SK-N-MC (cell line): ENCODE measurements at regions not wholly inside any gene's neighbourhood (a gene's known extent, or its start where the extent isn't known, plus 50 kb on each side); places are given as distances from the start of the nearest gene placed in this dataset.

Source experiments
- DNase-seq: peaks from one replicate; pipeline ENCODE4 v3.0.0-alpha.2; 2011; ENCODE audit warnings: low read depth, low spot score
- H3K27ac ChIP-seq: fragments of 200-600 bp; sonication (generic); 2 replicates; pipeline ENCODE4 v1.5.1; 2016; ENCODE audit warnings: mixed run types
- H3K36me3 ChIP-seq: fragments of 200-600 bp; sonication (generic); 2 replicates; pipeline ENCODE4 v1.6.1; 2017; ENCODE audit warnings: antibody characterized with exemption, low read length, mixed read lengths; ENCODE audit not compliant: insufficient read depth
- H3K4me3 ChIP-seq: fragments of 200-600 bp; sonication (generic); 2 replicates; pipeline ENCODE4 v1.5.1; 2016
- H3K9ac ChIP-seq: fragments of 200-600 bp; sonication (generic); 2 replicates; pipeline ENCODE4 v1.8.0; 2017; ENCODE audit warnings: mixed run types, mixed read lengths; ENCODE audit not compliant: insufficient read length
- H3K9me3 ChIP-seq: fragments of 200-600 bp; sonication (generic); 2 replicates; pipeline ENCODE4 v1.6.1; 2017; ENCODE audit warnings: low read depth, mild to moderate bottlenecking, antibody characterized with exemption, low read length, moderate library complexity, mixed read lengths
- EZH2 ChIP-seq: fragments of 200-600 bp; sonication (generic); IDR thresholded peaks from one replicate; pipeline ENCODE4 v1.6.1; 2017; ENCODE audit warnings: antibody characterized with exemption
- FOXP2 ChIP-seq: optimal IDR thresholded peaks from 2 replicates; pipeline ENCODE3; 2011; ENCODE audit warnings: mild to moderate bottlenecking, moderate library complexity; ENCODE audit not compliant: insufficient read depth; ENCODE audit errors: extremely low read length, control extremely low read depth
- POLR2AphosphoS5 ChIP-seq: IDR thresholded peaks from 2 replicates; pipeline ENCODE4 v1.6.1; 2012; ENCODE audit warnings: mild to moderate bottlenecking, low read depth, low read length, borderline replicate concordance

- H3K4me3 ChIP-seq: no peak overlapping the region
- TF ChIP-seq FOXP2 (no peak), EZH2 (no peak), POLR2AphosphoS5 (no peak)
- H3K36me3 ChIP-seq: no peaks in the 10 kb centered on the region
- DNase-seq: no peak
- no peaks in the 10 kb centered on the region for H3K9me3 ChIP-seq
- no peak overlapping the region for H3K9ac ChIP-seq
- H3K27ac ChIP-seq: no peak overlapping the region
Measured at GRCh38 chr18:7288544-7288943, 57.7 kb downstream of the LRRC30 start.

- DNase-seq: no peak
- H3K9ac ChIP-seq: no peak overlapping the region
Measured at GRCh38 chr18:7290077-7290476, 59.2 kb downstream of the LRRC30 start.

GRCh38 chr18:7291046-7291445, 60.2 kb downstream of the LRRC30 start:
- Histone ChIP-seq H3K4me3 (no peak overlapping the region), H3K9ac (no peak overlapping the region), H3K27ac (no peak overlapping the region), H3K36me3 (no peaks in the 10 kb centered on the region), H3K9me3 (no peaks in the 10 kb centered on the region)
- no peak for DNase-seq
- TF ChIP-seq POLR2AphosphoS5: no peak
- TF ChIP-seq EZH2: no peak
- TF ChIP-seq FOXP2: no peak

More at GRCh38 chr18:7290077-7290476, 59.2 kb downstream of the LRRC30 start:
- H3K36me3 ChIP-seq: no peaks in the 10 kb centered on the region
- H3K27ac ChIP-seq: no peak overlapping the region
- H3K9me3 ChIP-seq: no peaks in the 10 kb centered on the region
- no peak overlapping the region for H3K4me3 ChIP-seq
- TF ChIP-seq FOXP2: no peak
- TF ChIP-seq EZH2: no peak

DNA sequence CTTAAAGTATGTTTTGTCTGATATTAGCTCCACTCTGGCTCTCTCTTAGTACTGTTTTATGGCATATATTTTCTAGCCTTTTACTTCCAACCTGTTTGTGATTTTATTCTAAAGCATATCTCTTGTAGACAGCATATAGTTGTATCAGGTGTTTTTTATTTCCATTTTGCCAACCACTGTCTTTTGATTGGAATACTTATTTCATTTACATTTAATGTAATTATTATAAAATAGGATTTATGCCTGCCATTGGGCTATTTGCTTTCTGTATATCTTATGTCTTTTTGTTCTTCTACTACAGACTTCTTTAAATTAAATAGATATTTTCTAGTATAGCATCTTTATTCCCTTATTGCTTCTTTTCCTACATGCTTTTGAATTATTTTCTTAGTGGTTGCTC, 67.3 kb downstream of the LRRC30 start:
- H3K27ac ChIP-seq: no peak overlapping the region
- DNase-seq: no peak
- no peaks in the 10 kb centered on the region for H3K9me3 ChIP-seq
- H3K9ac ChIP-seq: no peak overlapping the region
- no peak for TF ChIP-seq POLR2AphosphoS5
- no peak for TF ChIP-seq EZH2
- no peak for TF ChIP-seq FOXP2
- H3K36me3 ChIP-seq: no peaks in the 10 kb centered on the region
- H3K4me3 ChIP-seq: no peak overlapping the region

DNA sequence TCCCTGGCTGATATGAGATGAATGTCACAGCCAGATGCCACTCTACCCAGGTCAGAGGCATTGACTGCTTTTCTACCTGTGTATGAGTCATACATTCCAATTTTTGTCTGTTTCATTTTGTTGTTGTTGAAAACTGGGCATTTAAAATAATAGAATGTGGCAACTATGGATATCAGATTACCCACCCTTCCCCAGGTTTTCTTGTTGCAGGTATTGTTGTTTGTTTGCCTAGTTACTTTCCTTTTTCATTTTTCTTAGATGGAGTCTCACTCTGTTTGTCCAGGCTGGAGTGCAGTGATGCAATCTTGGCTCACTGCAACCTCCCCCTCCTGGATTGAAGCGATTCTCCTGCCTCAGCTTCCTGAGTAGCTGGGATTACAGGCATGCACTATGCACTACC, 70.2 kb downstream of the LRRC30 start:
- no peak overlapping the region for H3K9ac ChIP-seq
- DNase-seq: no peak
- TF ChIP-seq POLR2AphosphoS5: no peak
- no peak for TF ChIP-seq EZH2
- TF ChIP-seq FOXP2: no peak
- no peaks in the 10 kb centered on the region for H3K36me3 ChIP-seq
- no peak overlapping the region for H3K27ac ChIP-seq
- H3K9me3 ChIP-seq: no peaks in the 10 kb centered on the region
- H3K4me3 ChIP-seq: no peak overlapping the region

- no peak for DNase-seq
- Histone ChIP-seq H3K4me3 (no peak overlapping the region), H3K27ac (no peak overlapping the region), H3K9ac (no peak overlapping the region), H3K36me3 (no peaks in the 10 kb centered on the region), H3K9me3 (no peaks in the 10 kb centered on the region)
- TF ChIP-seq EZH2 (no peak), POLR2AphosphoS5 (no peak), FOXP2 (no peak)
Measured at GRCh38 chr18:7303316-7304060, 72.6 kb downstream of the LRRC30 start.

DNA sequence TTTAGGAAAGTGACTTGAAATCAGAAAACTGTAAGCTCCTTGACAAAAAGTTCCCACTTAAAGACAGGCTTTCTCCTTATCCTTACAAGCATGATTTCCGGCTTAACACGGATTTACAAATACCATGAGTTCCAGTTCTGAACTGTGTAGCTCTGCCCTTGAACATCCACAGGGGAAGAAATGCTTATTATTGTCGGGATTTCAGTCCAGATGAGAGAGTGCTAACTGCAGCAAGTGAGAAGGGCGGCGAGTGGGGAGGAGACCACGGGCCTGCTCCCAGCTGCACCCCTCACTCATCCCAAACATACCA, 73.1 kb downstream of the LRRC30 start:
- H3K27ac ChIP-seq: no peak overlapping the region
- no peak for TF ChIP-seq POLR2AphosphoS5
- TF ChIP-seq EZH2: no peak
- TF ChIP-seq FOXP2: no peak

DNA sequence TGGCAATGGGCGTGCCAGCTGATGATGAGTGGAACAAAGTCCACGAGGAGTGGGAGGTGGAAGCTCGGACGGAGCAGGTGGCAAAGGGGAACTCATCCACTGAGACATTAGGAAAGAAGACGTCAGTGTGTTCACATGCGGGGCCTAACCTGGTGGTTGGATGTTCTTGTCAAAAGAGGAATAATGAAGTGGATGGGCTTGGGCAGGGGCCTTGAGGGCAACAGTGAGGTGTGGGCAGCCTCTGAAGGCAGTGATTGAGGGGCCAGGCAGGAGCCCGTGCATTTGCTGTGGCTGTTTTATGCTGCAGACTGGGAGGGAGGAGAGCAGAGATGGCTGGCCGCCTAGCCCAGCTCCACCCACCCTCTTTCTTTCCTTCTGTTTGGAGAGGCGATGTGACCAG, 74.5 kb downstream of the LRRC30 start:
- H3K36me3 ChIP-seq: no peaks in the 10 kb centered on the region
- H3K27ac ChIP-seq: no peak overlapping the region
- DNase-seq: no peak
- no peak overlapping the region for H3K9ac ChIP-seq
- H3K4me3 ChIP-seq: no peak overlapping the region
- no peaks in the 10 kb centered on the region for H3K9me3 ChIP-seq
- TF ChIP-seq FOXP2 (no peak), POLR2AphosphoS5 (no peak), EZH2 (no peak)

More for the DNA sequence above, 73.1 kb downstream of the LRRC30 start:
- no peaks in the 10 kb centered on the region for H3K9me3 ChIP-seq
- no peaks in the 10 kb centered on the region for H3K36me3 ChIP-seq
- no peak overlapping the region for H3K4me3 ChIP-seq
- no peak overlapping the region for H3K9ac ChIP-seq
- DNase-seq: no peak

DNA sequence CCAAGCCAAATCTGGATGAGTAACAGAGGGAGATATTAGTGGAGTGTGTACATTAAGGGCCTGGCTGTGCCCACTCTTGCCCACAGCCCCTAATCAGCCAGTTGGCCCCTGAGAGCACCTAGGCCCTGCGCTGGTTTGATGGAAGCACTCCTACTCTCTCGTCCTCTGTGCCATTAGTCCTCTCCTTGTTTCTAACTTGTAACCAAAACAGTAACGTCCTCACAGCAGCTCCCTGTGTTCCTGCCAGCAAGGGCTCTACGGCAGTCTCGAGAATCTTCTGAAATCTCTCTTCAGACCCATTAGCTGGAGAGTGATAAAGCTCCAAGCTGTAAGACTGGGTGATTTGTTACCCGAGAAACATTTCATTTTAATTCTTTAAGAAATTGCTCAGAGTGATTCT, 76.1 kb downstream of the LRRC30 start:
- H3K9ac ChIP-seq: no peak overlapping the region
- H3K36me3 ChIP-seq: no peaks in the 10 kb centered on the region
- H3K4me3 ChIP-seq: no peak overlapping the region
- DNase-seq: no peak
- no peak overlapping the region for H3K27ac ChIP-seq
- no peaks in the 10 kb centered on the region for H3K9me3 ChIP-seq
- TF ChIP-seq POLR2AphosphoS5: no peak

DNA sequence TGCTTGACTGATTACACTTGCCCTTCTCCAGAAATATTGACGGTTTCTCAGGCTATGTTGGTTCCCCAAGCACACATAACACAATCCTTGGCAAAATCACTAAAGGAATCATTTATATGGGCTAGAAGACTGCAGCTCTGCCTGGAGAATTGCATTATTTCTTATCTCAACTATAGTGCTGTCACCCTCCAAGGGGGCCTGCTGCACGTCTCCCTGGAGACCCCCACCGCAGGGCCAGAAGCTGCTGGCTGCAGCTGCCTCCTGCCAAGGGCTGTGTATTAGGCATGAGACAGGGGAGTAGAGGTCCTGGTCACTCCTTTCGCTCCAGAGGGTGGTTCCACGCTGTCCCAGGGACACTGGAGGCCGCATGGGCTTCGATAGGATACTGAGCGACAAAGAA, 76.6 kb downstream of the LRRC30 start:
- H3K4me3 ChIP-seq: no peak overlapping the region
- no peak for TF ChIP-seq EZH2
- no peak for TF ChIP-seq FOXP2
- no peak for TF ChIP-seq POLR2AphosphoS5
- no peak overlapping the region for H3K27ac ChIP-seq
- no peak overlapping the region for H3K9ac ChIP-seq
- H3K36me3 ChIP-seq: no peaks in the 10 kb centered on the region
- no peak for DNase-seq
- no peaks in the 10 kb centered on the region for H3K9me3 ChIP-seq
